Left colon (tissue), 2 donors: ENCODE measurements at regions not wholly inside any gene's neighbourhood (a gene's known extent, or its start where the extent isn't known, plus 50 kb on each side); places are given as distances from the start of the nearest gene placed in this dataset.
A peak's percentile ranks its signal among the peaks of the same experiment; 100 is the strongest.
"Not testable (repeated sequence)": the region's sequence is repeated elsewhere in the genome, so short reads cannot be mapped to it uniquely, and the experiment has no call there.

Experiments
- ATAC-seq: fragments of 200-7000 bp; cut with Tn5 transposase; one replicate; pipeline ENCODE4 v1.9.1; 2020; ENCODE audit warnings: mild to moderate bottlenecking, moderate library complexity
- DNase-seq, 2 donors: peaks; one replicate each; pipeline ENCODE4 v3.0.0-alpha.2; 2020
- intact Hi-C, 2 donors: fragments of 100-400 bp; cut with DNase I in 1 of 2; cut with micrococcal nuclease in 1 of 2; formaldehyde crosslinking; loops; one replicate each; pipeline versions ENCODE4 v1.11.2 to v1.14.0; 2022; cut with DNase I, micrococcal nuclease
- donor health status: DM: no; HTN: no; CAD: no.
- donor health status: DM: yes; HTN: yes; CAD: no.

GRCh38 chrX:63285375-63285774 lies 65.8 kb downstream of the SPIN4 start:
- no peak for DNase-seq
- intact Hi-C loops, result no loop called here

GRCh38 chrX:63284659-63285058 lies 66.5 kb downstream of the SPIN4 start:
- intact Hi-C loops, result no loop called here

More at GRCh38 chrX:63285375-63285774, 65.8 kb downstream of the SPIN4 start:
- no peak for ATAC-seq

GRCh38 chrX:63283348-63283747 lies 67.8 kb downstream of the SPIN4 start:
- no peak for ATAC-seq
- DNase-seq, result no peak
- intact Hi-C loops, result no loop called here

More at GRCh38 chrX:63284659-63285058, 66.5 kb downstream of the SPIN4 start:
- ATAC-seq (no peak), DNase-seq (no peak)

- intact Hi-C loops, result no loop called here
- no peak for DNase-seq
- ATAC-seq, result no peak
These were observed 68.3 kb downstream of the SPIN4 start for GRCh38 chrX:63282828-63283227.

GRCh38 chrX:63282077-63282476 lies 69.1 kb downstream of the SPIN4 start:
- ATAC-seq (no peak), DNase-seq (no peak)
- intact Hi-C loops, result no loop called here

GRCh38 chrX:63281465-63281864 lies 69.7 kb downstream of the SPIN4 start:
- ATAC-seq, result no peak
- intact Hi-C loops, result no loop called here
- DNase-seq, result no peak

GRCh38 chrX:63277394-63277793 lies 73.7 kb downstream of the SPIN4 start:
- intact Hi-C loops, ATAC-seq, DNase-seq: not testable (repeated sequence)

GRCh38 chrX:63275127-63275526 lies 76.0 kb downstream of the SPIN4 start:
- DNase-seq, result peak in 1 of 2 donors; percentile 30
- peak; percentile 34 for ATAC-seq
- intact Hi-C loops, result no loop called here

- no peak for DNase-seq
- intact Hi-C loops, result no loop called here
- ATAC-seq, result no peak
These were observed 80.3 kb downstream of the SPIN4 start for GRCh38 chrX:63270873-63271272.

- intact Hi-C loops, result no loop called here
- DNase-seq, result no peak
- no peak for ATAC-seq
These were observed 93.0 kb downstream of the SPIN4 start for GRCh38 chrX:63258144-63258543.

- peak; percentile 92 for ATAC-seq
- peak; percentile 15 to 28 for DNase-seq
- intact Hi-C loops, result no loop called here
These were observed 100.8 kb downstream of the SPIN4 start for GRCh38 chrX:63250253-63250868.

- ATAC-seq, DNase-seq, intact Hi-C loops: not testable (repeated sequence)
These were observed 108.4 kb downstream of the SPIN4 start for GRCh38 chrX:63242689-63243088.

GRCh38 chrX:63235963-63236362 lies 115.2 kb downstream of the SPIN4 start:
- intact Hi-C loops, ATAC-seq, DNase-seq: not testable (repeated sequence)

- ATAC-seq, intact Hi-C loops, DNase-seq: not testable (repeated sequence)
These were observed 118.1 kb downstream of the SPIN4 start for GRCh38 chrX:63233013-63233412.

- ATAC-seq, intact Hi-C loops: not testable (repeated sequence)
These were observed 132.9 kb downstream of the SPIN4 start for GRCh38 chrX:63218202-63218601.

GRCh38 chrX:63217549-63217948 lies 133.6 kb downstream of the SPIN4 start:
- ATAC-seq, intact Hi-C loops: not testable (repeated sequence)

More at GRCh38 chrX:63218202-63218601, 132.9 kb downstream of the SPIN4 start:
- DNase-seq, result not testable (repeated sequence)

GRCh38 chrX:63209645-63210044 lies 141.5 kb downstream of the SPIN4 start:
- DNase-seq, intact Hi-C loops, ATAC-seq: not testable (repeated sequence)

More at GRCh38 chrX:63217549-63217948, 133.6 kb downstream of the SPIN4 start:
- not testable (repeated sequence) for DNase-seq

- intact Hi-C loops, DNase-seq, ATAC-seq: not testable (repeated sequence)
These were observed 142.0 kb downstream of the SPIN4 start for GRCh38 chrX:63209128-63209527.

GRCh38 chrX:63204266-63205074 lies 146.7 kb downstream of the SPIN4 start:
- intact Hi-C loops, DNase-seq, ATAC-seq: not testable (repeated sequence)

- ATAC-seq, DNase-seq, intact Hi-C loops: not testable (repeated sequence)
These were observed 149.1 kb downstream of the SPIN4 start for GRCh38 chrX:63201987-63202386.
